CD4-positive, alpha-beta T cell treated with Interleukin-15 for 1 hour (primary cell): ENCODE measurements at regions not wholly inside any gene's neighbourhood (a gene's known extent, or its start where the extent isn't known, plus 50 kb on each side); places are given as distances from the start of the nearest gene placed in this dataset.
A peak's percentile ranks its signal among the peaks of the same experiment; 100 is the strongest.
"Not testable (repeated sequence)": the region's sequence is repeated elsewhere in the genome, so short reads cannot be mapped to it uniquely, and the experiment has no call there.

ENCODE experiments used
- DNase-seq: peaks from one replicate; pipeline ENCODE4 v3.0.0-alpha.2; 2020

DNA sequence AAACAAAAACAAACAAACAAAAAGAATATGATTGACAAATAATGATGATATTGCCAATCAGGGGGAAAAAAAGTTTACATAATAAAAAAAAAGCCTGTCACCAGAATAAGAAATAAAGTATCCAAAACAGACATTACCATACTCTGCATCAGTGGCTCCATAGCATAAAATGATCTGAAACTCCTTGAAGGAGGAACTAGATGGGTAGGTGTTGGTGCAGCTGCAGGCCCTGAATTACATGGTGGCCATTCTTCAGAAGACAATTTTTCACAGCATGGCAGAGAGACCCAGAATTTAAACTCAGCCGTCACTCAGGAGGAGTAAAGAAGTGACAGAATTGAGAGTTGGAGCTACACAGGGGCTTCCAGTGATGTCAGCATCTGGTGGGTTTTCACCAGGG is 60.2 kb downstream of the GLUL start:
- no peak for DNase-seq

DNA sequence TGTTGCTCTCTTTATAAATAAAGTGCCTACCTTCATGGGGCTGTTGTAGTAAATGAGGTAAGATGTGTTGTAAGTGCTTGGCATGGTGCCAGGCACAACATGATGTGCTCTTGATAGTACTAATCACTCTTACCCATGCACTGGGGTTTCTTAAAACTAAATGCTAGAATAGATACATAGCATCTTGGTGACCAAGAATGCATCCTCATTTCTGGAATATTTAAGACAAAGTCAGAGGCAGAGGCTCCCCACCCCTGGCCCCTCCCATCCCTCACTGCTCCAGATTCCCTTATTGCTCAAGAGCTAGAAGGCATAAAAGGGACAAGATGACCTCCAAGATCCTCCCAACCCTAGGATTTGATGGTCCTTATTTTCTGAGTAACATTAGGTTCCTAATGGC is 61.3 kb downstream of the GLUL start:
- no peak for DNase-seq

GRCh38 chr1:182329471-182329870 is 62.1 kb downstream of the GLUL start:
- DNase-seq: no peak

- no peak for DNase-seq
These were observed 63.0 kb downstream of the GLUL start for GRCh38 chr1:182328591-182328990.

- DNase-seq: no peak
These were observed 66.3 kb downstream of the GLUL start for GRCh38 chr1:182325339-182325738.

DNA sequence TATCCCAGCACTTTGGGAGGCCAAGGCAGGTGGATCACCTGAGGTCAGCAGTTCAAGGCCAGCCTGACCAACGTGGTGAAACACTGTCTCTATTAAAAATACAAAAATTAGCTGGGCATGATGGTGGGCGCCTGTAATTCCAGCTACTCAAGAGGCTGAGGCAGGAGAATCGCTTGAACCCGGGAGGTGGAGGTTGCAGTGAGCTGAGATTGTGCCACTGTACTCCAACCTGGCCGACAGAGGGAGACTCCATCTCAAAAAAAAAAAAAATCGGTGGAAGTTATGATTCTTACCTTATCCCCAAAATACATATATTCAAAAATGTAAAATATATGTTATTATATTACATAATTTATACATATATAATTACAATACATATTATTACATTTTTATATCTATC is 70.1 kb downstream of the GLUL start:
- not testable (repeated sequence) for DNase-seq

GRCh38 chr1:182317611-182318161 is 73.9 kb downstream of the GLUL start:
- DNase-seq: no peak

DNA sequence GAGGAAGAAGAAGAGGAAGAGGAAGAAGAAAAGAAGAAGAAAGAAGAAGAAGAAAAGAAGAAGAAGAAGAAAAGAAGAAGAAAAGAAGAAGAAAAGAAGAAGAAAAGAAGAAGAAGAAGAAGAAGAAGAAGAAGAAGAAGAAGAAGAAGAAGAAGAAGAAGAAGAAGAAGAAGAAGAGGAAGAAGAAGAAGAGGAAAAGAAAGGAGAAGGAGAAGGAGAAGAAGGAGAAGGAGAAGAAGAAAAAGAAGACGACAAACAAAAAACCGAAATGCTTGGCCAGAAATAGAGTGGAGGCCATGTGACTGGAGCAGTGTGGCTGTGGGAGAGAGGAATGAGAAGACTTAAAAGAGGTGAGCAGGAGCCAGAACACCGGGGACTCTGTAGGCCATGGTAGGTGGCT is 75.1 kb downstream of the GLUL start:
- DNase-seq: not testable (repeated sequence)

- no peak for DNase-seq
These were observed 76.4 kb downstream of the GLUL start for GRCh38 chr1:182315167-182315556.

GRCh38 chr1:182309631-182310351 is 81.8 kb downstream of the GLUL start:
- DNase-seq: no peak

GRCh38 chr1:182308826-182309225 is 82.8 kb downstream of the GLUL start:
- no peak for DNase-seq

DNA sequence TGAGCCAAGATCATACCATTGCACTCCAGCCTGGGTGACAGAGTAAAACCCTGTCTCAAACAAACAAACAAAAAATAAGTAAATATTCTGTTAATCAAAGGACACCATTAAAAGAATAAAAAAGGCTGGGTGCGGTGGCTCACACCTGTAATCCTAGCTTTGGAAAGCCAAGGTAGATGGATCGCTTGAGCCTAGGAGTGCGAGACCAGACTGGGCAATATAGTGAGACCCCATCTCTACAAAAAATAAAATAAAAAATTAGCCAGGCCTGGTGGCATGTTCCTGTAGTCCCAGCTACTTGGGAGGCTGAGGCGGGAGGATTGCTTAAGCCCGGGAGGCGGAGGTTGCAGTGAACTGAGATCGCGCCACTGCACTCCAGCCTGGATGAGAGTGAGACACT is 84.1 kb downstream of the GLUL start:
- DNase-seq: not testable (repeated sequence)

DNA sequence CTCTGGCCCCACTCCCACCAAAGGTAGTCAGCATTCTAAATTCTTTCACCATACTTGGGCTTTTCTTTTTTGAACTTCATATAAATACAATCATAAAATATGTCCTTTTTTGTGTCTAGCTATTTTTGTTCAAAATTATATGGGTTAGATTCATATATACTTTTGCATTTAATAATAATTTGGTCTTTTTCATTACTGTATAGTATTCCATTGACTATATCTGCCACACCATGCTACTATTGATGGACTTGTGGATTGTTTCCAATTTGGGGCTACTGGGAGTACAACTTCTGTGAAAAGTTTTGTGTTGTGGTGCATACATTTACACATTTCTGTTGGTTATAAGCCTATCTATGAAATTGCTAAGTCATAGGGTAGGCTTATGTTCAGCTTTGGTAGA is 85.7 kb downstream of the GLUL start:
- no peak for DNase-seq

GRCh38 chr1:182304627-182305026 is 87.0 kb downstream of the GLUL start:
- no peak for DNase-seq

DNA sequence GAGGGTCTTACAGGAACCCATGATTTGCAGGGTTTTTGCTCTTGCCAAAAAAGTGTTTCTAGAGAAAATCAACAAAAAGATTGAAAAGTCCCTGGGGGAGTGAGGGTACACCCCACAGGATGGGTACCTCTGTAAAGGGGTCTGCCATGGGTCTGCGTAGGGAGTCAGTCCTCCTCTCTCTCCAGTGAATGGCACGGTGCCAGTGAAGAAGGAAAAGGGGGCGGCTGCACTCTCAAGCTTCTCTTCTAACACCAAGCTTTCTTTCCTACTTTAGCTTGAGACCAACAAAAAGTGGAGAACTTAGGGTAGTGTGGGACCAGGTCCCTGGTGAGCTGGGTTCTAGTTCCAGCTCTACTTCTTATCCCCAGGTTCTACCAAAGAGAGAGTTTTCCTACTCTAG is 87.4 kb downstream of the GLUL start:
- DNase-seq: no peak

DNA sequence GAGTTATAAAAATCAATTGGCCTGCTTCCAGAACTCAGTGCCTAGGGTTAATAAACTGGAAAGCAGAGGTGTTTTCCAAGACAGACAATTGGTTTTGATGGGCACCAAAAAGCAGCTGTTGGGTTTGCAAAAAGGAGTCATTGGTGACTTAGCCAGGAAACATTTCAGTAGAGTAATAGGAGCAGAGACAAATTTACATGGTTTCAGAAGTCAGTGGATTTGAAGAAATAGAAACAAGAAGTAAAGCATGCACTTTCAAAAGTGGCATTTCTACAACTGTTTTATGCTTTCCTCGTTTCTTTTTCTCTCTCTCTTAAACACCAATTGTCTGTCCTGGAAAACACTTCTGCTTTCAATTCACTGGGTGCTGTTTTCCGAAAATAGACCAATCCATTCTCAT is 87.8 kb downstream of the GLUL start:
- DNase-seq: no peak

- no peak for DNase-seq
These were observed 90.0 kb downstream of the GLUL start for GRCh38 chr1:182301467-182302198.

DNA sequence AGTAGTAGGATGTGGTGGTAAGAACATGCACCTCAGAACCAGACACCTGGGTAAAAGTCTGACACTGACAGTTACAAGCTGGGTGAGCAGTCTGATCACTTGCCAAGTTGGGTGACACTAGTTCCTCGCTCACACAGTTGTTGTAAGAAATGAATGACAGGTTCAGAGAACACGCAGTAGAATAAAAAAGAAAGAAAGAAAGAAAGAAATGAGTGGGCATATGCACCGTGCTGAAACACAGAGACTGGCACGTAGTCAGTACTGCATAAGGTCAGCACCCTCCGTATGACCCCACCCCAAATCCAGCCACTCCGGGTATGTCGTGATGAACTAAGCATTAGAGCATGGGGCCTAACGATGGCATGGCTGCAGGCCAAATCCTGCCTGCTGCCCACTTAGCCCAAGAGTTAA is 90.6 kb downstream of the GLUL start:
- no peak for DNase-seq

DNA sequence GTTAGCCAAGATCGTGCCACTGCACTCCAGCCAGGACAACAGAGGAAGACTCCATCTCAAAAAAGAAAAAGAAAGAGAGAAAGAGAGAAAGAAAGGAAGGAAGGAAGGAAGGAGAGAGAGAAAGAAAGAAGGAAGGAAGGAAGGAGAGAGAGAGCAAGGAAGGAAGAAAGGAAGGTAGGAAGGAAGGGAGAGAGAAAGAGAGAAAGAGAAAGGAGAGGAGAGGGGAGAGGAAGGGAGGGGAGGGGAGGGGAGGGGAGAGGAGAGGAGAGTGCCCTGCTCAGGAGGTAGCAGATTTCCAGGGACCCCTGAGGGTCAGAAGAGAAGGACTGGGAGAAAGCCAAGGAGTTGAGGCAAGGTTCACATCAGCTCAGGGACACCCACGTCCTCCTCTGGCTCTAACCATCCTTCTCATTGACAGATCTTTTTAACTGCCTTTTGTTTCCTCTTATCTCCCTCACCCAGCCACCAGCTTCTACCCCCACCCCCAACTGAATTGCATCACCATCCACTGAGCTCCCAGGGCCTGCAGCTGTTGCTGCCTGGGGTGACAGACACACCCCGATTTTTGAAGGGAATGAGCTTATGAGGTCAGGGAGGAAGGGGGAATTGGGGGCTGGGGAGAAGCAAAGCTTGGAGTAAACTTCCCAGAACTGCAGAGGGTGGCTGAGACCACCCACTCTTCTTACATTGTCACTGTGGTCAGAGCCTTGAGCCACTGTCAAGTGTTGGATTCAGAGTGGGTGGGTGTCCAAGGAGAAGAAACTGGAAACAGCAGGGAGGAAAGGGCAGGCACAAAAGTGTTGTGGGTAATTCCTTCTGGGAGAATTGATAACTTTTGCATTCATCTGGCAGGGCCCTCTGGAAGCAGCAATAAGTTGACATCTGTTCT is 91.6 kb downstream of the GLUL start:
- peak; percentile 39 for DNase-seq

DNA sequence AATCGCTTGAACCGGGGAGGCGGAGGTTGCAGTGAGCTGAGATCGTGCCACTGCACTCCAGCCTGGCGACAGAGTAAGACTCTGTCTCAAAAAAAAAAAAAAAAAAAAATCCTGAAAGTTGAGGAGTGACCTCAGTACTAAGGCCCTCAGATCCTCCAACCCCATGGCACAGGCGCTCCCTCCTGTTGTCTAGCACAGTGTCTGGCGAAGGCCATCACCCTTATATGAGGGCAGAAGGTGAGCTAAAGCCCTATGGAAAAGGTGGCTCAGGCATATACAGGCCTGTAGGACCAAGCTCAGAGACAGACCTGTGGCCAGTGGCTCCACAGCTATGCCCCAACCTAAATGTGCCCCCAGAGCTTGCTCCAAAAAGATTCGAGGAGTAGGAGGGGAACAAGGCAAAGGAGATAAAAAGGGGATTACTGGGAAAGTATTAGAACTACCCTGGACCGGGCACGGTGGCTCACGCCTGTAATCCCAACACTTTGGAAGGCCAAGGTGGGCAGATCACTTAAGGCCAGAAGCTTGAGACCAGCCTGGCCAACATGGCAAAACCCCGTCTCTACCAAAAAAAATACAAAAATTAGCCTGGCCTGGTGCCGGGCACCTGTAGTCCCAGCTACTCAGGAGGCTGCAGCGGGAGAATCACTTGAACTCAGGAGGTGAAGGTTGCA is 92.4 kb downstream of the GLUL start:
- DNase-seq: not testable (repeated sequence)

- DNase-seq: no peak
These were observed 94.3 kb downstream of the GLUL start for GRCh38 chr1:182297335-182297734.

DNA sequence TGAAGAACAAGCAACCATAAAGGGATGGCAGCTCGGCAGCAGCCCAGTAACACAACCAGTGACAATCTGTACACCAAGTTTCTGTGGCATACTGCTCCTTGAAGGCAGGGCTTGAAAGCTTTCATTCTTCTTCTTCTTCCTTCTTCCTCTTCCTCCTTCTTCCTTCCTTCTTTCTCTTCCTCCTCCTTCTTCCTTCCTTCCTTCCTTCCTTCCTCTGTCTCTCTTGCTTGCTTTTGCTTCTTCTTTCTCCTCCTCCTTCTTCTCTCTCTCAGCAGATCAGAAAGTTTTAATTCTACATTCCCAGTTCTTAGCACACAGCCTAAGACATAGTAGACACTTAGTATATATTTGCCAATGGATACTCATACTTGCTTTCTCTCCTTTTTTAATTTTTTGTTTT is 95.9 kb downstream of the GLUL start:
- no peak for DNase-seq

DNA sequence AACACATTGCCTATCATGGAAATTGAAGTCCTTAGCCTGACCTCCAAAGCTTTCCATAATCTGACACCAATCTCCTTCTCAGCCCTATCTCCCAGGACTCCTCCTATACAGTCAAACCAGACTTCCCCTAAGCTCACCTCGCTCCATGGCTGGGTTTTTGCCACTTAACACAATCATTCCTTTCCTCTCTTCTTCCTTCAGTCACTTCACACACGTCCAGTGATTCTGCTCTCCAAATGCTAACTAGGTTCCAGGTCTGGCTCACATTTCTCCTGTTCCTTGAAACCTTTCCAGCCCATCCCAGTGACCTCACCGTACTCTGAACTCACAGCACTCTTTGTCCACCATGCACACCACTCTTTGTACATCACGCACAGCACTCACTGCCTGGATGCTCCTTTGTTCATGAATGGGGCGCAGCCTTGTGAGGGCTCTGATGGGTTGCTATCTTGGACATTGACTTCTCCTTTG is 98.4 kb downstream of the GLUL start:
- DNase-seq: no peak
